Right lobe of liver (tissue), 6 donors: ENCODE measurements at regions not wholly inside any gene's neighbourhood (a gene's known extent, or its start where the extent isn't known, plus 50 kb on each side); places are given as distances from the start of the nearest gene placed in this dataset.
A peak's percentile ranks its signal among the peaks of the same experiment; 100 is the strongest.
"Not testable (repeated sequence)": the region's sequence is repeated elsewhere in the genome, so short reads cannot be mapped to it uniquely, and the experiment has no call there.

Source experiments
- ATAC-seq, 4 donors: fragments of 200-7000 bp; cut with Tn5 transposase; one replicate each; pipeline ENCODE4 v1.9.1; 2020; ENCODE audit warnings: mild to moderate bottlenecking in 4 of 4, moderate library complexity in 4 of 4
- DNase-seq, 3 donors: peaks; one replicate each; pipeline ENCODE4 v3.0.0-alpha.2; 2020
- H3K27ac ChIP-seq, 3 donors: fragments of 200-600 bp; one replicate each; pipeline ENCODE4 v1.8.0; 2022
- H3K27me3 ChIP-seq, 2 donors: fragments of 200-600 bp; one replicate each; pipeline ENCODE4 v1.8.0; 2022
- H3K36me3 ChIP-seq, 4 donors: fragments of 200-600 bp; sonication (generic) in 1 of 4; one replicate each; pipeline versions ENCODE4 v1.5.1 to v1.8.0; 2017 to 2022; ENCODE audit warnings: control low read depth in 1 of 4
- H3K4me1 ChIP-seq, 4 donors: fragments of 200-600 bp; sonication (generic) in 1 of 4; one replicate each; pipeline versions ENCODE4 v1.5.1 to v1.8.0; 2017 to 2022; ENCODE audit warnings: control low read depth in 1 of 4
- H3K4me3 ChIP-seq, 3 donors: fragments of 200-600 bp; one replicate each; pipeline ENCODE4 v1.8.0; 2022
- H3K9me3 ChIP-seq, 4 donors: fragments of 200-600 bp; sonication (generic) in 1 of 4; one replicate each; pipeline versions ENCODE4 v1.5.1 to v1.8.0; 2017 to 2022; ENCODE audit warnings: control low read depth in 1 of 4
- WGBS: methylation state at CpG from one replicate; pipeline ENCODE4 v1.1.6; 2018; ENCODE audit warnings: low coverage, low lambda C conversion rate; ENCODE audit not compliant: insufficient coverage; ENCODE audit errors: missing lambda C conversion rate; 5-methylcytosine and 5-hydroxymethylcytosine counted together
- intact Hi-C, 2 donors: fragments of 100-400 bp; cut with DNase I; formaldehyde crosslinking; loops; one replicate each; pipeline versions ENCODE4 v1.11.2 to v1.14.1; 2022
- donor health status: DM: no; HTN: yes; CAD: no.
- donor health status: DM: no; HTN: no; CAD: no.
- donor health status: DM: no; HTN: no; CAD: no.
- donor health status: DM: no; HTN: yes; CAD: no.
- donor health status: DM: no; HTN: yes; CAD: no.

DNA sequence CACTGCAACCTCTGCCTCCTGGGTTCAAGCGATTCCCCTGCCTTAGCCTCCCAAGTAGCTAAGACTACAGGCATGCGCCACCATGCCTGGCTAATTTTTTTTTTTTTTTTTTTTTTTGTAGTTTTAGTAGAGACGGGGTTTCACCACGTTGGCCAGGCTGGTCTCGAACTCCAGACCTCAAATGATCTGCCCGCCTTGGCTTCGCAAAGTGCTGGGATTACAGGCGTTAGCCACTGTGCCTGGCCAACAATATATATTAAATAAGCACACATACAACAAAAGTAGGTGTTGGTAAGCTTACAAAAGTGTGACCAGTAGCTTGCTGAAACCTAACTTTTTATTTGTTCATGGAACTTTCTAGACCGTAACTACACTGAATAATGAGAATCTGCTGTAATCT is 117.1 kb upstream of the SERF1B start:
- DNase-seq, intact Hi-C loops, ATAC-seq, H3K36me3 ChIP-seq, H3K4me3 ChIP-seq, H3K27ac ChIP-seq, H3K9me3 ChIP-seq, H3K4me1 ChIP-seq, H3K27me3 ChIP-seq: not testable (repeated sequence)
- WGBS, result 97% methylated on average over 8 of the region's 9 CpGs

DNA sequence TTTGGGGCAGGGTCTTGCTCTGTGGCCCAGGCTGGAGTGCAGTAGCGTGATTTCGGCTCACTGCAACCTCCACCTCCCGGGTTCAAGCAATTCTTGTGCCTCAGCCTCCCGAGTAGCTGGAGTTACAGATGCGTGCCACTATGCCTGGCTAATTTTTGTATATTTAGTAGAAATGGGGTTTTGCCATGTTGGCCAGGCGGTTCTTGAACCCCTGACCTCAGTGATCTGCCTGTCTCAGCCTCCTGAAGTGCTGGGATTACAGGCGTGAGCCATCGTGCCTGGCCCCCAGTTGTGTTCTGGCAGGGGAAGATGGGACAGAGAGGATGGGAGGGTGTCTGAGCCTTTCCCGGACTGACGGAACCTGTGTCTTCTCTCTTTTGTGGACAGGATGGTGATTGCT is 111.3 kb upstream of the SERF1B start:
- WGBS, result 92% methylated on average over 6 of the region's 10 CpGs
- intact Hi-C loops, H3K36me3 ChIP-seq, H3K9me3 ChIP-seq, H3K27me3 ChIP-seq, H3K27ac ChIP-seq, H3K4me3 ChIP-seq, H3K4me1 ChIP-seq, ATAC-seq: not testable (repeated sequence)
- DNase-seq, result peak in 1 of 3 donors; percentile 3
